ENCODE measurements at regions not wholly inside any gene's neighbourhood (a gene's known extent, or its start where the extent isn't known, plus 50 kb on each side); places are given as distances from the start of the nearest gene placed in this dataset.

DNA sequence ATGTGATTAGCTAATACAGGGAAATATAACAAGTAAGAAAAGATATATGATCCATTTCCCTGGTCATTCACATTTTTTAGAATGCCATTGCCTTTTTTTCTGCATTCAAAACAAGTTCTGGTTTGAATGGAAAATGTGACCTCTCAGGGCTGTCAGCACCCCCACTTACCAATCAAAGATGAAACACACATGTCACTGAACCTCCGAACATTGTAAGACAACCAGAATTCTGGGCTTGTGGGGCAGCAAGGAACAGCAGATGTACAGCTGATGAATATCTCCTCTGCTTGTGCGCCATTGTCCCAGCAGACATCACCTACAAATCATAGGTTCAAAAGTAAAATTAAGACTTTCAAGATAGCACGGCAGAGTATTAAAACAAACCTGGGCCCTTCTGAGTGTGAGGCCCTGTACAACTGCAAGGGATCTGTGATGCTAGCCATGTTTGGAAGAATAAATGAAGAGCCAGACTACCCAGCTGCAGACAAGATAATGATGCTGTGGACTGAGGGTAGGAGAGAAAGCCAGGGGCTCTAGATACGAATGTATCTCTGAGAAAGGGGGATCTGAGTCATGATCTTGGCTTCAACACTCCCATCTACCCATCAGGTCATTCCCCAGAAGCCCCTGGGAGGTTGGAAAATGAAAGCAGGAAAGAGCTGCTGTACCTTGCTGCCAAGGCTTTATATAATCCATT lies 108.7 kb upstream of the SERTAD2 start:
- TF ChIP-seq, protein P1, sequence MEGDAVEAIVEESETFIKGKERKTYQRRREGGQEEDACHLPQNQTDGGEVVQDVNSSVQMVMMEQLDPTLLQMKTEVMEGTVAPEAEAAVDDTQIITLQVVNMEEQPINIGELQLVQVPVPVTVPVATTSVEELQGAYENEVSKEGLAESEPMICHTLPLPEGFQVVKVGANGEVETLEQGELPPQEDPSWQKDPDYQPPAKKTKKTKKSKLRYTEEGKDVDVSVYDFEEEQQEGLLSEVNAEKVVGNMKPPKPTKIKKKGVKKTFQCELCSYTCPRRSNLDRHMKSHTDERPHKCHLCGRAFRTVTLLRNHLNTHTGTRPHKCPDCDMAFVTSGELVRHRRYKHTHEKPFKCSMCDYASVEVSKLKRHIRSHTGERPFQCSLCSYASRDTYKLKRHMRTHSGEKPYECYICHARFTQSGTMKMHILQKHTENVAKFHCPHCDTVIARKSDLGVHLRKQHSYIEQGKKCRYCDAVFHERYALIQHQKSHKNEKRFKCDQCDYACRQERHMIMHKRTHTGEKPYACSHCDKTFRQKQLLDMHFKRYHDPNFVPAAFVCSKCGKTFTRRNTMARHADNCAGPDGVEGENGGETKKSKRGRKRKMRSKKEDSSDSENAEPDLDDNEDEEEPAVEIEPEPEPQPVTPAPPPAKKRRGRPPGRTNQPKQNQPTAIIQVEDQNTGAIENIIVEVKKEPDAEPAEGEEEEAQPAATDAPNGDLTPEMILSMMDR (conservative IDR thresholded peaks at IDR 0.05 in 1 of 2, IDR thresholded peaks at IDR 0.05 in 1 of 2; ENCODE audit: low read depth in 1 of 2, low read length in 2 of 2) = no peak
- TF ChIP-seq EZH2 (IDR thresholded peaks at IDR 0.05; ENCODE audit: low read length, missing control alignments) = no peak

All from fibroblast of lung (primary cell).